ENCODE measurements at regions not wholly inside any gene's neighbourhood (a gene's known extent, or its start where the extent isn't known, plus 50 kb on each side); places are given as distances from the start of the nearest gene placed in this dataset.

DNA sequence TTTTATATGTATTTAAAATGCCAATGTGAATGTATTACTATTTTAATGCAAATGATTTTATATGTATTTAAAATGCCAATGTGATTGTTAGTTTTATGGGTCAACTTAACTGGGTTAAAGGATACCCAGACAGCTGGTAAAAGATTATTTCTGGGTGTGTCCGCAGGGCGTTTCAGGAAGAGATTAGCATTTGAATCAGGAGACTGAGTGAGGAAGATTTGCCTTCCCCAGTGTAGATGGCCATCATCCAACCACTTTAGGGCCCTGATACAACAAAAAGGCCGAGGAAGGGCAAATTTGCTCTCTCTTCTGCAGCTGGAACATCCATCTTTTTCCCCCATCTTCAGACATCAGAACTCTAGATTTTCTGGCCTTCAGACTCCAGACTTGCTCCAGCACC is 116.2 kb downstream of the BAMBI start:
- TF ChIP-seq, protein P1, sequence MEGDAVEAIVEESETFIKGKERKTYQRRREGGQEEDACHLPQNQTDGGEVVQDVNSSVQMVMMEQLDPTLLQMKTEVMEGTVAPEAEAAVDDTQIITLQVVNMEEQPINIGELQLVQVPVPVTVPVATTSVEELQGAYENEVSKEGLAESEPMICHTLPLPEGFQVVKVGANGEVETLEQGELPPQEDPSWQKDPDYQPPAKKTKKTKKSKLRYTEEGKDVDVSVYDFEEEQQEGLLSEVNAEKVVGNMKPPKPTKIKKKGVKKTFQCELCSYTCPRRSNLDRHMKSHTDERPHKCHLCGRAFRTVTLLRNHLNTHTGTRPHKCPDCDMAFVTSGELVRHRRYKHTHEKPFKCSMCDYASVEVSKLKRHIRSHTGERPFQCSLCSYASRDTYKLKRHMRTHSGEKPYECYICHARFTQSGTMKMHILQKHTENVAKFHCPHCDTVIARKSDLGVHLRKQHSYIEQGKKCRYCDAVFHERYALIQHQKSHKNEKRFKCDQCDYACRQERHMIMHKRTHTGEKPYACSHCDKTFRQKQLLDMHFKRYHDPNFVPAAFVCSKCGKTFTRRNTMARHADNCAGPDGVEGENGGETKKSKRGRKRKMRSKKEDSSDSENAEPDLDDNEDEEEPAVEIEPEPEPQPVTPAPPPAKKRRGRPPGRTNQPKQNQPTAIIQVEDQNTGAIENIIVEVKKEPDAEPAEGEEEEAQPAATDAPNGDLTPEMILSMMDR (IDR thresholded peaks at IDR 0.05), result no peak
- no peak for TF ChIP-seq EP300 (IDR thresholded peaks at IDR 0.05)
- no peak for TF ChIP-seq POLR2A (IDR thresholded peaks at IDR 0.05)
